Neural progenitor cell (in vitro differentiated cells): ENCODE measurements at regions not wholly inside any gene's neighbourhood (a gene's known extent, or its start where the extent isn't known, plus 50 kb on each side); places are given as distances from the start of the nearest gene placed in this dataset.

Source experiments
- CTCF ChIP-seq: fragments of 200-600 bp; sonication (generic); IDR thresholded peaks from 2 replicates; pipeline ENCODE4 v1.5.1; 2017; ENCODE audit warnings: antibody characterized with exemption, mild to moderate bottlenecking
- EZH2 ChIP-seq: fragments of 200-600 bp; sonication (generic); IDR thresholded peaks from 2 replicates; pipeline ENCODE4 v1.6.1; 2017; ENCODE audit warnings: antibody characterized with exemption, mild to moderate bottlenecking, moderate library complexity
- EZH2phosphoT487 ChIP-seq: fragments of 200-600 bp; sonication (generic); IDR thresholded peaks from 2 replicates; pipeline ENCODE4 v1.6.1; 2017; ENCODE audit warnings: antibody characterized with exemption

GRCh38 chr2:107263628-107264027, 377.7 kb upstream of the ST6GAL2 start:
- TF ChIP-seq CTCF (no peak), EZH2 (no peak), EZH2phosphoT487 (no peak)
